ENCODE measurements at regions not wholly inside any gene's neighbourhood (a gene's known extent, or its start where the extent isn't known, plus 50 kb on each side); places are given as distances from the start of the nearest gene placed in this dataset.

DNA sequence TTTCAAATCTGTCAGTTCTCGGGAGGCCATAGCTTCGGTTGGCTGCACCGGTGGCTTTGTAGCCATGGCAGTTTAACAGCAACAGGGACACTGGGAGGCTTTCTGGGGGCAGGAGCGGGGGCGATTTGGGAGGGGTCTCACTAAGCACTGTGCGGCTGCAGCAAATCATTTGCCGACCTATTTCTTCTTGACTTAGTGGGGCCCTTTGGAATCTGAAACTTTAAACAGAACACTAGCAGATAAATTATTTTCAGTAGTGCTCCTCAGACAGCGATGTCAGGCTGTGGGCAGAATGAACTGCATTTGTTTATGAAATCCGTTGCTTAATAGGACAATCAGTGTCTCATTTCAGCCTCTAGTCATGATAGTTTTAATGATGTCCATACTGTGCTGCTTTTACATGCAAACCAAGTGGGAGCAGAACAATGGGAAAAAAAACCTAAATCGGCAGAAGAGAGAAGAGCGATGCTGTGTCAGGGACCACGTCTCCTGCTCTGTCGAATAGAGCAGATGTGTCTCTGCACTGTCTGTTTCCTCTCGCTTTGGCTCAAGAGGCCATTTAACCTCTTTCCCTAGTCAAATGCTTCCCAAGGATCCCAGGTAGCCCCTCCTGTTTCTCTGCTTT lies 211.9 kb downstream of the OLFM4 start:
- Histone ChIP-seq H3K36me3 (no peaks in the 10 kb centered on the region), H3K9me3 (no peaks in the 10 kb centered on the region), H3K4me3 (no peak overlapping the region), H3K27me3 (peaks cover 0 to 41% (median 0%) of the 10 kb centered on the region in 4 donors), H3K4me1 (no peaks in the 10 kb centered on the region), H3K27ac (no peak overlapping the region)
- intact Hi-C loops (cut with DNase I): no loop called here
- TF ChIP-seq POLR2A (IDR thresholded peaks at IDR 0.05) (no peak), CTCF (IDR thresholded peaks at IDR 0.05) (no peak)
- 53 to 74% methylated on average over 10 to 14 of the region's 14 CpGs for WGBS, 2 donors
- DNase-seq: no peak

DNA sequence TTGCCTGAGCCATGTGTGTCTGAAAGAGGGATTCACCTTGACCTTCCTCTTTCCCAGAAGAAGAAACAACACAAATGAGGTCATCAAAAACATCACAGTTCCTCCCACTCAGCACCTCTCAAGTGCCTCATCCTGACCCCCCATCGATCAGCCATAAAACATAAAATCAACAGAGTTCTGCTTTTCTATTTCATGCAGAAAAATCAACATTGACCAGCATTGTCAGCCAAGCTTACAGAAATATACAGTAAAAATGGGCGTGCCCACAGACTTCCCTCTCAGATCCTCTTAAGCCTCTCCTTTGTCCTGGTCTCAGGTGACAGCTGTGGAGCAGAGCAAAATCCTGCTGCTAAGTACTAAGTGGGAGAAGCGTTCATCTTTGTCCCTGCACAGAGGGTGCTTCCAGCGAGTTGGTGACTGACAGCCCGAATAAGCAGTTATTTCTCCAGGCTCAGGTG lies 213.3 kb downstream of the OLFM4 start:
- no peak for DNase-seq
- peaks cover 0 to 41% (median 0%) of the 10 kb centered on the region in 4 donors for H3K27me3 ChIP-seq
- intact Hi-C loops (cut with DNase I): no loop called here
- TF ChIP-seq CTCF (IDR thresholded peaks at IDR 0.05): no peak
- no peak for TF ChIP-seq POLR2A (IDR thresholded peaks at IDR 0.05)
- 21 to 34% methylated on average over 4 to 5 of the region's 5 CpGs for WGBS, 2 donors
- H3K36me3 ChIP-seq: no peaks in the 10 kb centered on the region
- no peaks in the 10 kb centered on the region for H3K9me3 ChIP-seq
- no peak overlapping the region for H3K4me3 ChIP-seq
- no peak overlapping the region for H3K27ac ChIP-seq
- no peaks in the 10 kb centered on the region for H3K4me1 ChIP-seq

GRCh38 chr13:53249236-53249635 lies 220.6 kb downstream of the OLFM4 start:
- H3K4me3 ChIP-seq: no peak overlapping the region
- H3K36me3 ChIP-seq: no peaks in the 10 kb centered on the region
- peaks cover 0 to 3% (median 0%) of the 10 kb centered on the region in 4 donors for H3K27me3 ChIP-seq
- H3K4me1 ChIP-seq: no peaks in the 10 kb centered on the region
- TF ChIP-seq POLR2A (IDR thresholded peaks at IDR 0.05): no peak
- H3K27ac ChIP-seq: no peak overlapping the region
- DNase-seq: no peak
- H3K9me3 ChIP-seq: no peaks in the 10 kb centered on the region
- intact Hi-C loops (cut with DNase I): no loop called here
- 67 to 83% methylated on average over 1 of the region's 1 CpG for WGBS, 2 donors

DNA sequence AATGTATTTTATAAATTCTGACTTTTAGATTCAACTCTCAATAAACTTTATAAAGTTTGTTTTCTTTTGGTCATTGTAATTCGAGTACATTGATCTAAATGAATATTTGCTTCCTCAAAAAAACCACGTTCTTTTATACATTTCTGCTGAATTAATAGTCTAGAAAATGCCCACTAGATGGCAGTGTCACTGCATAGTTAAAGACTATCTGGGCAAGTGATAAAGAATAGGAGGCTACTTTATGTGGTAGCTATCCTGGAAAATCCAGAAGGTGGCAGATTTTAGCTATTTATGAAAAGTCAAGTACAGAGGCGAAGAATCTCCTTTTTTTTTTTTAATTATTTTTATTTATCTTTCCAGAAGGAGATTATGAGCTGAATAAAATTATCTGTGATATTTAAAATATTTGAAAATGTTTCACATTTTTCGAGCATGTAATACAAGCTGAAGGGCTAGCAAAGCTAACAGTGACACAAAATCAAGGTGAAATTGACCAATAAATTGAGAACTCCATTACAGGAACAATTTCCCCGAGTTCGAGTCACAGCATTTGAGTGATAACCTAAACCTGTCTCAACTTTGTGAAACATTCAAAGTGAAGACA lies 221.8 kb downstream of the OLFM4 start:
- intact Hi-C loops (cut with DNase I): no loop called here

DNA sequence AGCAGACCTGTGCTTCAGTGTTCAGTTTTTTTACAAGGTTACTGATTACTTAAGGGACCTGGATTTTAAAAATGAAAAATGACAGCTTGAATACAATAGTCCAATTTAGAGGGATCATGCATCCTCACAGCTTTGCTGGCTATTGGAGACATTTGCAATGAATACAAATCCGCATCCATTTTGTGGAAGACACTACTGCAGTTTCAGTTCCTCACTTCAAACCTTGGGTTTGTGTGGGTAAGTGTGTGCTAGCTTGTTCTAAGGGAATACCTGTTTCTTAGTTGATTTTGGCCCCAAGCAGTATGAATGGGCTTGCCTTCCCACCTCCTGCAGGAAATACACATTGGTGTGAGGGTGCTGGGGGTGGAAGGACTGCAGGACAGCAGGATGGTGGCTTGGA lies 222.4 kb downstream of the OLFM4 start:
- Histone ChIP-seq H3K9me3 (no peaks in the 10 kb centered on the region), H3K36me3 (no peaks in the 10 kb centered on the region), H3K27ac (no peak overlapping the region), H3K4me3 (no peak overlapping the region), H3K4me1 (no peaks in the 10 kb centered on the region), H3K27me3 (peaks cover 0 to 3% (median 0%) of the 10 kb centered on the region in 4 donors)
- no peak for DNase-seq
- intact Hi-C loops (cut with DNase I): no loop called here
- WGBS, 2 donors: 57 to 82% methylated on average over 1 of the region's 1 CpG
- TF ChIP-seq CTCF (IDR thresholded peaks at IDR 0.05) (no peak), POLR2A (IDR thresholded peaks at IDR 0.05) (no peak)

More for the DNA sequence above, 221.8 kb downstream of the OLFM4 start:
- no peak for TF ChIP-seq POLR2A (IDR thresholded peaks at IDR 0.05)
- peak; percentile 45 to 76 (median 60) for TF ChIP-seq CTCF (IDR thresholded peaks at IDR 0.05)
- H3K9me3 ChIP-seq: no peaks in the 10 kb centered on the region
- H3K27me3 ChIP-seq: peaks cover 0 to 3% (median 0%) of the 10 kb centered on the region in 4 donors
- no peak overlapping the region for H3K4me3 ChIP-seq
- no peaks in the 10 kb centered on the region for H3K4me1 ChIP-seq
- no peaks in the 10 kb centered on the region for H3K36me3 ChIP-seq
- WGBS, 2 donors: 23 to 27% methylated on average over 6 of the region's 6 CpGs
- no peak overlapping the region for H3K27ac ChIP-seq
- no peak for DNase-seq

Data from esophagus squamous epithelium (tissue), 5 donors.